Body of pancreas (tissue), 4 donors: ENCODE measurements at regions not wholly inside any gene's neighbourhood (a gene's known extent, or its start where the extent isn't known, plus 50 kb on each side); places are given as distances from the start of the nearest gene placed in this dataset.

Experiments
- ATAC-seq: fragments of 150-250 bp; one replicate; pipeline ENCODE4 v1.9.1; 2016
- DNase-seq, 4 donors: peaks; one replicate each; pipeline ENCODE4 v3.0.0-alpha.2; 2019
- H3K27ac ChIP-seq, 4 donors: fragments of 200-600 bp; sonication (generic); 1 replicate in 3 of 4; 2 replicates in 1 of 4; pipeline versions ENCODE4 v1.5.1 to v1.6.1; 2016 to 2019; ENCODE audit warnings: mild to moderate bottlenecking in 1 of 4, mixed read lengths in 1 of 4, moderate library complexity in 1 of 4
- H3K27me3 ChIP-seq, 2 donors: fragments of 200-600 bp; sonication (generic); one replicate each; pipeline ENCODE4 v1.6.0; 2016; ENCODE audit warnings: mild to moderate bottlenecking in 1 of 2
- H3K36me3 ChIP-seq, 2 donors: fragments of 200-600 bp; sonication (generic); replicated peaks in 1 of 2; 2 replicates each; pipeline ENCODE4 v1.5.1; 2016; ENCODE audit warnings: low read depth in 2 of 2; ENCODE audit not compliant: insufficient read depth in 1 of 2
- H3K4me1 ChIP-seq: fragments of 200-600 bp; sonication (generic); one replicate; pipeline ENCODE4 v1.6.0; 2016
- H3K4me3 ChIP-seq, 2 donors: fragments of 200-600 bp; sonication (generic); 1 replicate in 1 of 2; 2 replicates in 1 of 2; pipeline ENCODE4 v1.5.1; 2016 to 2019
- H3K9me3 ChIP-seq, 3 donors: fragments of 200-600 bp; sonication (generic); 1 replicate in 2 of 3; 2 replicates in 1 of 3; pipeline ENCODE4 v1.5.1; 2016
- POLR2A ChIP-seq, 3 donors: fragments of 450-650 bp; IDR thresholded peaks; one replicate each; pipeline ENCODE4 v1.6.1; 2016; ENCODE audit warnings: antibody characterized with exemption in 3 of 3, mild to moderate bottlenecking in 2 of 3
- WGBS, 2 donors: methylation state at CpG; one replicate each; pipeline ENCODE4 v1.1.5; 2017; 5-methylcytosine and 5-hydroxymethylcytosine counted together
- intact Hi-C: fragments of 100-400 bp; cut with DNase I; formaldehyde crosslinking; loops from one replicate; pipeline ENCODE4 v1.15.1; 2023
- TF ChIP-seq, protein P1 (sequence below), 7 experiments: fragments of 450-650 bp in 4 of 7; fragments of 200-600 bp in 3 of 7; sonication (generic) in 3 of 7; IDR thresholded peaks; one replicate each; pipeline ENCODE4 v1.5.1; 2016 to 2019; ENCODE audit warnings: antibody characterized with exemption in 7 of 7

DNA sequence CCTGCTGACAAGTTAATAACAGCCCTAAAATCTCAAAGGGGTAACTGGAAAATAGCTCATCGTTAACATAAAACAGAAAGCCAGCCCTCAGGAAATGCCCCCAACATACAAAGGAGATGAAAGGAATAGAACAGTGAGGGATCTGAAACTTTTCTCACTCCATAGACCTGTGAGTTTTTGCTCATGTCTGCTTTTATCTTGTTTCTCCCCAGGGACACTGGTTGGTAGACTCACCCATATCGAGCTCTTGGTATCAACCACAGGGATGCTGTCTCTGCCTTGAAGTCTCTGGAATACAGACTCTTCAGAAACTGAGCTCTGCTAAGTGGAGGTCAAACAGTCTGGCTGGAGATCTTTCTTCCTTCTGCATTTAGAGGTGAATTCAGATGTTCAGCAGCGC is 77.4 kb upstream of the CAMK1G start:
- H3K4me3 ChIP-seq: no peak overlapping the region
- no peaks in the 10 kb centered on the region for H3K27me3 ChIP-seq
- no peaks in the 10 kb centered on the region for H3K36me3 ChIP-seq
- intact Hi-C loops: no loop called here
- WGBS, 2 donors: 74 to 96% methylated on average over 3 of the region's 3 CpGs
- TF ChIP-seq POLR2A (IDR thresholded peaks at IDR 0.05): no peak
- TF ChIP-seq, protein P1, sequence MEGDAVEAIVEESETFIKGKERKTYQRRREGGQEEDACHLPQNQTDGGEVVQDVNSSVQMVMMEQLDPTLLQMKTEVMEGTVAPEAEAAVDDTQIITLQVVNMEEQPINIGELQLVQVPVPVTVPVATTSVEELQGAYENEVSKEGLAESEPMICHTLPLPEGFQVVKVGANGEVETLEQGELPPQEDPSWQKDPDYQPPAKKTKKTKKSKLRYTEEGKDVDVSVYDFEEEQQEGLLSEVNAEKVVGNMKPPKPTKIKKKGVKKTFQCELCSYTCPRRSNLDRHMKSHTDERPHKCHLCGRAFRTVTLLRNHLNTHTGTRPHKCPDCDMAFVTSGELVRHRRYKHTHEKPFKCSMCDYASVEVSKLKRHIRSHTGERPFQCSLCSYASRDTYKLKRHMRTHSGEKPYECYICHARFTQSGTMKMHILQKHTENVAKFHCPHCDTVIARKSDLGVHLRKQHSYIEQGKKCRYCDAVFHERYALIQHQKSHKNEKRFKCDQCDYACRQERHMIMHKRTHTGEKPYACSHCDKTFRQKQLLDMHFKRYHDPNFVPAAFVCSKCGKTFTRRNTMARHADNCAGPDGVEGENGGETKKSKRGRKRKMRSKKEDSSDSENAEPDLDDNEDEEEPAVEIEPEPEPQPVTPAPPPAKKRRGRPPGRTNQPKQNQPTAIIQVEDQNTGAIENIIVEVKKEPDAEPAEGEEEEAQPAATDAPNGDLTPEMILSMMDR (IDR thresholded peaks at IDR 0.05): no peak
- ATAC-seq: no peak
- no peak for DNase-seq
- no peaks in the 10 kb centered on the region for H3K4me1 ChIP-seq
- H3K27ac ChIP-seq: no peak overlapping the region
- no peaks in the 10 kb centered on the region for H3K9me3 ChIP-seq

DNA sequence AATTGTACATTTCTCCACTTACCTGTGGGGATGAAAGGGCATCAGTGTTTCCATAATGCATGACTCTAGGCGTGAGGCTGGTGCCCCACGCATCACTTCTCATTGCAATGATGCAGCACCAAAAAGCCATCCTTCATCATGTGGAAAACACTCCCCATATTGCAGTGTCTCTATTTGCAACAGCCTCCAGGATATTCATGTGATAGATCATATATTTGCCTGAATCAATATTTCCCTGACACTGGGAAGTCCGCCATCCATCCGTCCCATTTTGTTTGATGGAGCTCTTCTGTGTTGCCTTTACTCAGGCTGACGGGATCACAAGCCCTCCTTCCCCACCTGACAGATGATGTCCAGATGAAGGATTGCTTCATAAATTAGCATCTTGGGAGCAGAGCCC is 74.5 kb upstream of the CAMK1G start:
- Histone ChIP-seq H3K9me3 (no peaks in the 10 kb centered on the region), H3K27me3 (no peaks in the 10 kb centered on the region), H3K4me1 (no peaks in the 10 kb centered on the region), H3K27ac (no peak overlapping the region), H3K4me3 (no peak overlapping the region), H3K36me3 (no peaks in the 10 kb centered on the region)
- TF ChIP-seq, protein P1 (IDR thresholded peaks at IDR 0.05): no peak
- TF ChIP-seq POLR2A (IDR thresholded peaks at IDR 0.05): no peak
- ATAC-seq (no peak), DNase-seq (no peak)
- 75 to 87% methylated on average over 5 of the region's 5 CpGs for WGBS, 2 donors
- intact Hi-C loops: no loop called here

DNA sequence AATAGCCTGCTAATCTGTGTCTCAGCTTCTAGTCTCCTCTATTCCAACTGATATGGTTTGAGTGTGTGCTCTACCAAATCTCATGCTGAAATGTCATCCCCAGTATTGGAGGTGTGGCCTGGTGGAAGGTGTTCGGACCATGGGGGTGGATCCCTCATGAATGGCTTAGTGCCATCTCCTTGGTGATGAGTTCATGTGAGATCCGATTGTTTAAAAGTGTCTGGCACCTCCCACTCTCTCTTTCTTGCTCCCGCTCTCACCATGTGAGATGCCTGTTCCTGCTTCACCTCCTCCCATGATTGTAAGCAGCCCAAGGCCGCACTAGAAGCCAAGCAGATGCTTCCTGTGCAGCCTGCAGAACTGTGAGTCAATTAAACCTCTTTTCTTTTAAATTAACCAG is 73.5 kb upstream of the CAMK1G start:
- WGBS, 2 donors: 68 to 70% methylated on average over 4 of the region's 4 CpGs
- no peaks in the 10 kb centered on the region for H3K4me1 ChIP-seq
- no peaks in the 10 kb centered on the region for H3K9me3 ChIP-seq
- ATAC-seq: no peak
- DNase-seq: no peak
- H3K27me3 ChIP-seq: no peaks in the 10 kb centered on the region
- no peak overlapping the region for H3K4me3 ChIP-seq
- intact Hi-C loops: no loop called here
- H3K36me3 ChIP-seq: no peaks in the 10 kb centered on the region
- TF ChIP-seq, protein P1 (IDR thresholded peaks at IDR 0.05): no peak
- no peak for TF ChIP-seq POLR2A (IDR thresholded peaks at IDR 0.05)
- no peak overlapping the region for H3K27ac ChIP-seq

DNA sequence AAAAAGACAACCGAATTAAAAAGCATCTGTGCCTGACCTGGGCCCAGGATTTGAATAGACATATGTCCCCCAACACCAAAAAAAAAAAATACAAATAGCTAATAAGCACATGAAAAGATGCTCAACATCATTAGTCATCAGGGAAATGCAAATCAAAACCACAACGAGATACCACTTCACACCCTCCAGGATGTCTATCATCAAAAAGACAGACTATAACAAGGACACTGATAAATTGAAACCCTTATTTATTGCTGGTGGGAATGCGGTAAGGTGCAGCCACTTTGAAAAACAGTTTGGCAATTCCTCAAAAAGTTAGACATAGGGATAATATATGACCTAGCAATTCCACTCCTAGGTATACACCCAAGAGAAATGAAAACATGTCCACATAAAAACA is 72.3 kb upstream of the CAMK1G start:
- no peaks in the 10 kb centered on the region for H3K9me3 ChIP-seq
- ATAC-seq: no peak
- no peak overlapping the region for H3K4me3 ChIP-seq
- intact Hi-C loops: no loop called here
- no peaks in the 10 kb centered on the region for H3K36me3 ChIP-seq
- no peaks in the 10 kb centered on the region for H3K4me1 ChIP-seq
- DNase-seq: no peak
- H3K27me3 ChIP-seq: no peaks in the 10 kb centered on the region
- no peak for TF ChIP-seq POLR2A (IDR thresholded peaks at IDR 0.05)
- TF ChIP-seq, protein P1 (IDR thresholded peaks at IDR 0.05): no peak
- WGBS, 2 donors: 18 to 28% methylated on average over 3 of the region's 3 CpGs
- H3K27ac ChIP-seq: no peak overlapping the region

DNA sequence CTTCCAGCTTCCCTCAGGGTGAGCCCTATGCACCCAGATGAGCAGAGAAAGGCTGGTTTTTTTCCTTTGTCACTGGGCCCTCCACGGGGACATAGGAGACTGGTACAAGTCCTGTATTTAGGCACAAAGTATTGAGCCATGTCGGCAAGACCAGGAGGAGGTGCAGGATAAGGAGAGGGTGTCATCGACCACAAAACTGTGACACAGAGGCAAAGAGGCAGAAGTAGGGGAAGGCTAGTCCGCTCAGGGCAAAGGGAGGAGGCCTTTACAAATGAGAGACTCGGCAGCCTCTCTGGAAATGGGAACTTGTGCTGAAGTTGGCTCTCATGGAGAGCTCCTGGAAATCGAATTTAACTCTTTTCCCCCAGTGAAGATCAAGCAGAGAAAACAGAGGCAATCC is 70.7 kb upstream of the CAMK1G start:
- no peak overlapping the region for H3K4me3 ChIP-seq
- TF ChIP-seq, protein P1 (IDR thresholded peaks at IDR 0.05): no peak
- no peak for TF ChIP-seq POLR2A (IDR thresholded peaks at IDR 0.05)
- no peaks in the 10 kb centered on the region for H3K9me3 ChIP-seq
- no peak for DNase-seq
- H3K4me1 ChIP-seq: no peaks in the 10 kb centered on the region
- WGBS, 2 donors: 58 to 63% methylated on average over 6 of the region's 6 CpGs
- no peak for ATAC-seq
- no peaks in the 10 kb centered on the region for H3K36me3 ChIP-seq
- H3K27me3 ChIP-seq: no peaks in the 10 kb centered on the region
- no peak overlapping the region for H3K27ac ChIP-seq
- intact Hi-C loops: no loop called here
